Left lung (tissue), 4 donors: ENCODE measurements at regions not wholly inside any gene's neighbourhood (a gene's known extent, or its start where the extent isn't known, plus 50 kb on each side); places are given as distances from the start of the nearest gene placed in this dataset.

Source experiments
- ATAC-seq: fragments of 200-7000 bp; cut with Tn5 transposase; one replicate; pipeline ENCODE4 v1.9.1; 2020; ENCODE audit warnings: moderate library complexity
- DNase-seq, 4 donors: peaks; one replicate each; pipeline ENCODE4 v3.0.0-alpha.2; 2013 to 2020
- H3K27ac ChIP-seq, 2 donors: fragments of 200-600 bp; sonication (generic) in 1 of 2; one replicate each; pipeline versions ENCODE4 v1.5.0 to v1.8.0; 2020 to 2021
- H3K27me3 ChIP-seq, 2 donors: fragments of 200-600 bp; sonication (generic) in 1 of 2; one replicate each; pipeline versions ENCODE4 v1.5.0 to v1.8.0; 2020 to 2021
- H3K36me3 ChIP-seq, 2 donors: fragments of 200-600 bp; sonication (generic) in 1 of 2; one replicate each; pipeline versions ENCODE4 v1.5.0 to v1.8.0; 2020 to 2021
- H3K4me1 ChIP-seq, 2 donors: fragments of 200-600 bp; one replicate each; pipeline ENCODE4 v1.8.0; 2021
- H3K4me3 ChIP-seq, 2 donors: fragments of 200-600 bp; sonication (generic) in 1 of 2; one replicate each; pipeline versions ENCODE4 v1.5.0 to v1.8.0; 2020 to 2021; ENCODE audit warnings: mild to moderate bottlenecking in 1 of 2
- H3K9me3 ChIP-seq, 2 donors: fragments of 200-600 bp; sonication (generic) in 1 of 2; one replicate each; pipeline versions ENCODE4 v1.5.0 to v1.8.0; 2020 to 2021
- intact Hi-C, 2 donors: fragments of 100-400 bp; cut with DNase I; formaldehyde crosslinking; loops; one replicate each; pipeline versions ENCODE4 v1.11.2 to v1.14.2; 2022
- TF ChIP-seq, protein P1 (sequence below), 2 donors: fragments of 200-600 bp; sonication (generic) in 1 of 2; IDR thresholded peaks; one replicate each; pipeline versions ENCODE4 v1.5.0 to v1.8.0; 2021; ENCODE audit warnings: antibody characterized with exemption in 2 of 2
- donor health status: DM: no; HTN: yes; CAD: no.
- donor health status: DM: no; HTN: no; CAD: no.

DNA sequence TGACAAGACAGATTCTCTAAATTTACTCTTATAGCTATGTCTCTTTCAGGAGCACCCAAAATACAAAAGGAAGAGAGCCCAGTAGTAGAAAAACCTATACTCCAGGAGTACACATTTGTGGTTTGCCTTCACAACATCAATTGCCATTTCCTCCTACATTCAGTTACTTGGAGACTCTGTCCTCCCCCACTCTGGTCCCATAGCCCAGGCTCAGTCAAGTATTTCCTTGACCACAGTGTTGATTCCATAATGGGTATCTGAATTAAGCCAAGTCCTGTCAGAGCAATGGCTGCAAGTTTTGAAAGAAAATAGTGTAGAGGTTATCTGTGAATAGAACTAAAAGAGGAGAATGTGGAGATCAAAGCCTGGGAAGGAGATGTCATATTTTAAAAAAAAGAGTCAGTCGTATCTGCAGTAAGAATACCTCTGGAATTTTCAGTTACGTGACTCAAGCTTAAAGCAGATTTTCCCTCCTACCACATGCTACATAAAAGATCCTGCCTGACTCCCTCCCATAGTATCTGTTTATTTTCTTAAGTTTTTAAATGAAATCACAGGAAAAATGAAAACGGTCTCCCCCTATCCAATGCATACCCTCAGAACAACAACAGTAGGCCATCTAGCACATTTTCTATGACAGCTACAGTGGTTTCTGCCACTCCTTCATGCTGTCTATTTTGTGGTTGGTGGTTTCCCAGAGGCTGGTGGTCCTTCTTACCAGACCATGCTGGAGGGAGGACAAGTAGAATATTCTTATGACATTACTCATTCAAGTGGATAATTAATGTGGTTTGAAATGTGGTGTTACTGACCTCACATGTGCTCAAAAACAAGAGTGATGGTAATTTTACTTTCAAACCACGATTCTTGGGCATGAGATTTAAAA, 249.7 kb upstream of the TMEM161B start:
- intact Hi-C loops: no loop called here
- H3K4me1 ChIP-seq: no peaks in the 10 kb centered on the region
- H3K27ac ChIP-seq: no peak overlapping the region
- no peak for DNase-seq
- H3K27me3 ChIP-seq: no peaks in the 10 kb centered on the region
- H3K9me3 ChIP-seq: no peaks in the 10 kb centered on the region
- ATAC-seq: no peak
- H3K4me3 ChIP-seq: no peak overlapping the region
- TF ChIP-seq, protein P1, sequence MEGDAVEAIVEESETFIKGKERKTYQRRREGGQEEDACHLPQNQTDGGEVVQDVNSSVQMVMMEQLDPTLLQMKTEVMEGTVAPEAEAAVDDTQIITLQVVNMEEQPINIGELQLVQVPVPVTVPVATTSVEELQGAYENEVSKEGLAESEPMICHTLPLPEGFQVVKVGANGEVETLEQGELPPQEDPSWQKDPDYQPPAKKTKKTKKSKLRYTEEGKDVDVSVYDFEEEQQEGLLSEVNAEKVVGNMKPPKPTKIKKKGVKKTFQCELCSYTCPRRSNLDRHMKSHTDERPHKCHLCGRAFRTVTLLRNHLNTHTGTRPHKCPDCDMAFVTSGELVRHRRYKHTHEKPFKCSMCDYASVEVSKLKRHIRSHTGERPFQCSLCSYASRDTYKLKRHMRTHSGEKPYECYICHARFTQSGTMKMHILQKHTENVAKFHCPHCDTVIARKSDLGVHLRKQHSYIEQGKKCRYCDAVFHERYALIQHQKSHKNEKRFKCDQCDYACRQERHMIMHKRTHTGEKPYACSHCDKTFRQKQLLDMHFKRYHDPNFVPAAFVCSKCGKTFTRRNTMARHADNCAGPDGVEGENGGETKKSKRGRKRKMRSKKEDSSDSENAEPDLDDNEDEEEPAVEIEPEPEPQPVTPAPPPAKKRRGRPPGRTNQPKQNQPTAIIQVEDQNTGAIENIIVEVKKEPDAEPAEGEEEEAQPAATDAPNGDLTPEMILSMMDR (IDR thresholded peaks at IDR 0.05): no peak
- H3K36me3 ChIP-seq: no peaks in the 10 kb centered on the region

DNA sequence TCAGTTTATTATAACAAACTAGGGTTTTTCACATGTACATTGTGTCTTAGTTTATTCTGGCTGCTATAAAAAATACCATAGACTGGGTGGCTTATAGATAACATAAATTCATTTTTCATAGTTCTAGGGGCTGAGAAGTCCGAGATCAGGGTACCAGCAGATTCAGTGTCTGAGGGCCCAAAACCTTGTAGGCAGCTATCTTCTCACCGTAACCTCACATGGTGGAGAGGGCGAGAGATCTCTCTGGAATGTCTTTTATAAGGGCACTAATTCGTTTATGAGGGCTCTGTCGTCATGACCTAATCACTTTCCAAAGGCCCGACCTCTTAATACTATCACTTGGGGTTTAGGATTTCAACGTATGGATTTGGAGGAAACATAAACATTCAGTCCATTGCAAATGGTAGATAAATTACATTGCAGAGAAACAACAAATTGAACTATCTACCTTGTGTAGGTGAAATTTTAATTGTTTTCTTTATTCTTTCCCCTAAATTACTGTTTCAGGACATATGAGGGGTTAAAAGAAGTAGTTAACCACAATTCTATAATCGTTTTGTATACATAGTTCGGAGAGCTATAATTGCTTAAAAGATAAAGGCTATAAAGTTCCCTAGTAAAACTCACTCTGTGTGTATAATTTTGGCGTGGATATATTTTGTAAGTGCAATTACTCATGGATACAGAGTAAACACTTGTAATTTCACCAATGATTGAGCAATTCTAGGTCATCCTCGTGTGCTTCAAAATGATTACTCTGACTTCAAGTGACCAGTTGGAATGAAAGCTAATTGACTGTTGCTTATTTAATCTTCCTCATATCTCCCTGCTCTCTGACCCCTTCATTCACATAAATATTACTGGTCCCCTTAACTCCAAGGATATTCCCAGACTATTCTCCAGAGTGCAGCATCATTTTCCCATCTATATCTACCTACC, 247.5 kb upstream of the TMEM161B start:
- Histone ChIP-seq H3K4me3 (no peak overlapping the region), H3K27me3 (no peaks in the 10 kb centered on the region), H3K4me1 (no peaks in the 10 kb centered on the region), H3K27ac (no peak overlapping the region), H3K36me3 (no peaks in the 10 kb centered on the region), H3K9me3 (no peaks in the 10 kb centered on the region)
- ATAC-seq (peak; percentile 53), DNase-seq (peak in 1 of 4 donors; percentile 16)
- intact Hi-C loops: no loop called here
- TF ChIP-seq, protein P1 (IDR thresholded peaks at IDR 0.05): no peak

DNA sequence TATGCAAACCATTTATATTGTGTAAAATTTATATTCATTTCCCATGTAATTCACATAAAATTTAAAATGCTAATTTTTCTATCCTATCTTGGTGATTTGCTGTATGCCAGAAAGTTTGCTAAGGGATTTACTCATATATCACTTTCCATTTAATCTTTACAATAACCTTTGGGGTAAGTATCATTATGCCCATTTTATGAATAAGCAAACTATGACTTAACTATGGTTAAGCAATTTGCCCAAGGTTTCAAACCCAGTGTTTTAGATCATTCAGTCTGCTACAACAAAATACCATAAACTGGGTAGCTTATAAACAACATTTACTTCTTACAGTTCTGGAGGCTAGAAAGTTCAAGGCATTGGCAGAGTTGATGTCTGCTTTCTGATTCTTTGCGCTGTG, 246.4 kb upstream of the TMEM161B start:
- no peak for ATAC-seq
- H3K4me1 ChIP-seq: no peaks in the 10 kb centered on the region
- no peaks in the 10 kb centered on the region for H3K9me3 ChIP-seq
- DNase-seq: no peak
- intact Hi-C loops: no loop called here
- TF ChIP-seq, protein P1 (IDR thresholded peaks at IDR 0.05): no peak
- no peaks in the 10 kb centered on the region for H3K36me3 ChIP-seq
- no peak overlapping the region for H3K4me3 ChIP-seq
- H3K27me3 ChIP-seq: no peaks in the 10 kb centered on the region
- no peak overlapping the region for H3K27ac ChIP-seq

DNA sequence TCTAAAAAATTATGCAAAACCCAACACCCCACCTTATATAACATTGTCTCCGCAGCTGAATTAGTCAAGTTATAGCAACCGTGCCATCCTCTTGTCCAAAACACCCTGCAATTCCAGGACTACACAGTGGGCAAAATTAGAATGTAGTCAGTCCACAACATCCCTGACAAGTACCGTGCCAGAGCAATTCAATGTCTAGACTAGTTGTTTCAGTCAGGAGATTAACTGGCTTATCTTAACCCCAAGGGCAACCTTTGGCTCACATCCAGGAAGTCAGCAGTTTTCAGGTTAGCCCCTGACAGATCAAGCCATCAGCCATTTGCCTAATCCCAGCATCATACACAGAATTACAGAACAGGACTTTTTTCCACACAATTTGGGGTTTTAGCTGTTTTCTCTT, 240.8 kb upstream of the TMEM161B start:
- Histone ChIP-seq H3K4me3 (no peak overlapping the region), H3K4me1 (no peaks in the 10 kb centered on the region), H3K36me3 (no peaks in the 10 kb centered on the region), H3K27me3 (no peaks in the 10 kb centered on the region), H3K9me3 (no peaks in the 10 kb centered on the region), H3K27ac (no peak overlapping the region)
- TF ChIP-seq, protein P1 (IDR thresholded peaks at IDR 0.05): no peak
- DNase-seq (no peak), ATAC-seq (no peak)
- intact Hi-C loops: no loop called here

DNA sequence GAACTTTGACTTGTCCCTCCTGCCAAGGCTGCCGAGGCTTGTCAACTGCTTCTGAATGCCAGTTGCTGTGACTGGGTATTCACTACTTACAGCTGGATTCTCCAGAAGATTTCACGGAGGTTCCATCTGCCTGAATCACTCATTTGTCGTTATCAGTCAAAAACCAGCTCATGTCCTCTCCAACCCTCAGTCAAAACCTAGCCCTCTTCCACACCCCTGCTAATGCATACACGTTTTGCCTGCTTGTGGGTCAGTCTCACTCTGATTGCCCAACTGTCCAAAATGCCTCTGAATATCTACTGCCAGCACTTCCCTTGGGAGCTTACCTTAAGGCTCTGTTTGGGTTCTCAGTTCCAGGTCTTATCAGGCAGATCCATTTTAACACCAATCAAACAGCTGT, 238.6 kb upstream of the TMEM161B start:
- no peak for ATAC-seq
- TF ChIP-seq, protein P1 (IDR thresholded peaks at IDR 0.05): no peak
- Histone ChIP-seq H3K27me3 (no peaks in the 10 kb centered on the region), H3K4me1 (no peaks in the 10 kb centered on the region), H3K9me3 (no peaks in the 10 kb centered on the region), H3K27ac (no peak overlapping the region), H3K36me3 (no peaks in the 10 kb centered on the region), H3K4me3 (no peak overlapping the region)
- DNase-seq: no peak
- intact Hi-C loops: no loop called here
